ENCODE measurements at regions not wholly inside any gene's neighbourhood (a gene's known extent, or its start where the extent isn't known, plus 50 kb on each side); places are given as distances from the start of the nearest gene placed in this dataset.

- H3K14ac ChIP-seq (ENCODE audit: low read length), result no peak overlapping the region
- DNase-seq (ENCODE audit: low spot score), result no peak
- H2AFZ ChIP-seq (ENCODE audit: low read length), result no peak overlapping the region
- H4K8ac ChIP-seq (ENCODE audit: low read depth, low read length), result no peak overlapping the region
- H3K9me3 ChIP-seq (replicated peaks in 1 of 2; ENCODE audit: control insufficient read depth in 2 of 2, insufficient read depth in 1 of 2, low read depth in 1 of 2, low read length in 2 of 2), result no peaks in the 10 kb centered on the region
- no CpG with 5 or more reads among the region's 3 CpGs for WGBS, 2 donors (ENCODE audit: extremely low coverage in 2 of 2, insufficient read length in 2 of 2, insufficient replicate concordance in 1 of 2)
- H3K36me3 ChIP-seq (replicated peaks in 1 of 2; ENCODE audit: control insufficient read depth in 2 of 2, insufficient read depth in 2 of 2, low read length in 2 of 2), result no peaks in the 10 kb centered on the region
- no peak overlapping the region for H2BK12ac ChIP-seq (ENCODE audit: low read length)
- no peak overlapping the region for H3K4me3 ChIP-seq (ENCODE audit: low read length in 2 of 2)
- H2AK5ac ChIP-seq (ENCODE audit: low read depth, low read length), result no peak overlapping the region
- H4K91ac ChIP-seq (ENCODE audit: low read depth, low read length, poor library complexity), result no peak overlapping the region
- no peak overlapping the region for H3K9ac ChIP-seq (ENCODE audit: low read depth, low read length, poor library complexity)
- no peaks in the 10 kb centered on the region for H3K79me1 ChIP-seq (ENCODE audit: low read depth, low read length)
- no peak overlapping the region for H3K27ac ChIP-seq (replicated peaks; ENCODE audit: low read length)
- H3K4me2 ChIP-seq (ENCODE audit: insufficient read depth, low read length, poor library complexity, severe bottlenecking), result no peak overlapping the region
- H3K18ac ChIP-seq (ENCODE audit: low read length), result no peak overlapping the region
- no peaks in the 10 kb centered on the region for H3K4me1 ChIP-seq (ENCODE audit: control insufficient read depth in 2 of 2, insufficient read depth in 1 of 2, low read depth in 1 of 2, low read length in 2 of 2)
- no peak overlapping the region for H2BK120ac ChIP-seq (ENCODE audit: low read depth, low read length)
- H2BK15ac ChIP-seq (ENCODE audit: low read length), result no peak overlapping the region
- H3K4ac ChIP-seq (ENCODE audit: low read length), result no peak overlapping the region
- no peak overlapping the region for H3K23ac ChIP-seq (ENCODE audit: low read depth, low read length, poor library complexity)
- H3K27me3 ChIP-seq (ENCODE audit: control insufficient read depth in 3 of 3, insufficient read depth in 3 of 3, low read depth in 1 of 3, low read length in 3 of 3), result no peaks in the 10 kb centered on the region
- H2BK5ac ChIP-seq (ENCODE audit: low read length), result no peak overlapping the region
Observed at GRCh38 chr6:124877468-124877867, 84.8 kb upstream of the RNF217 start.

- Histone ChIP-seq H2BK15ac (ENCODE audit: low read length) (no peak overlapping the region), H3K4ac (ENCODE audit: low read length) (no peak overlapping the region), H2AFZ (ENCODE audit: low read length) (no peak overlapping the region), H3K18ac (ENCODE audit: low read length) (no peak overlapping the region), H3K27me3 (ENCODE audit: control insufficient read depth in 3 of 3, insufficient read depth in 3 of 3, low read depth in 1 of 3, low read length in 3 of 3) (no peaks in the 10 kb centered on the region), H3K79me1 (ENCODE audit: low read depth, low read length) (no peaks in the 10 kb centered on the region), H3K9me3 (replicated peaks in 1 of 2; ENCODE audit: control insufficient read depth in 2 of 2, insufficient read depth in 1 of 2, low read depth in 1 of 2, low read length in 2 of 2) (no peaks in the 10 kb centered on the region), H3K4me3 (ENCODE audit: low read length in 2 of 2) (no peak overlapping the region), H4K8ac (ENCODE audit: low read depth, low read length) (no peak overlapping the region), H2BK12ac (ENCODE audit: low read length) (no peak overlapping the region), H4K91ac (ENCODE audit: low read depth, low read length, poor library complexity) (no peak overlapping the region), H3K9ac (ENCODE audit: low read depth, low read length, poor library complexity) (no peak overlapping the region), H3K23ac (ENCODE audit: low read depth, low read length, poor library complexity) (no peak overlapping the region), H2AK5ac (ENCODE audit: low read depth, low read length) (no peak overlapping the region), H2BK120ac (ENCODE audit: low read depth, low read length) (no peak overlapping the region), H3K27ac (replicated peaks; ENCODE audit: low read length) (no peak overlapping the region), H3K14ac (ENCODE audit: low read length) (no peak overlapping the region), H3K36me3 (replicated peaks in 1 of 2; ENCODE audit: control insufficient read depth in 2 of 2, insufficient read depth in 2 of 2, low read length in 2 of 2) (no peaks in the 10 kb centered on the region), H3K4me1 (ENCODE audit: control insufficient read depth in 2 of 2, insufficient read depth in 1 of 2, low read depth in 1 of 2, low read length in 2 of 2) (no peaks in the 10 kb centered on the region), H2BK5ac (ENCODE audit: low read length) (no peak overlapping the region), H3K4me2 (ENCODE audit: insufficient read depth, low read length, poor library complexity, severe bottlenecking) (no peak overlapping the region)
- no peak for DNase-seq (ENCODE audit: low spot score)
- WGBS, 2 donors (ENCODE audit: extremely low coverage in 2 of 2, insufficient read length in 2 of 2, insufficient replicate concordance in 1 of 2), result no CpG with 5 or more reads among the region's 4 CpGs
Observed at GRCh38 chr6:124879110-124879991, 82.9 kb upstream of the RNF217 start.

- H4K8ac ChIP-seq (ENCODE audit: low read depth, low read length), result no peak overlapping the region
- H4K91ac ChIP-seq (ENCODE audit: low read depth, low read length, poor library complexity), result no peak overlapping the region
- H2AK5ac ChIP-seq (ENCODE audit: low read depth, low read length), result no peak overlapping the region
- H2BK12ac ChIP-seq (ENCODE audit: low read length), result no peak overlapping the region
- H2AFZ ChIP-seq (ENCODE audit: low read length), result no peak overlapping the region
- no peaks in the 10 kb centered on the region for H3K27me3 ChIP-seq (ENCODE audit: control insufficient read depth in 3 of 3, insufficient read depth in 3 of 3, low read depth in 1 of 3, low read length in 3 of 3)
- no peak overlapping the region for H2BK5ac ChIP-seq (ENCODE audit: low read length)
- H3K4me1 ChIP-seq (ENCODE audit: control insufficient read depth in 2 of 2, insufficient read depth in 1 of 2, low read depth in 1 of 2, low read length in 2 of 2), result no peaks in the 10 kb centered on the region
- H3K79me1 ChIP-seq (ENCODE audit: low read depth, low read length), result no peaks in the 10 kb centered on the region
- no peak overlapping the region for H3K9ac ChIP-seq (ENCODE audit: low read depth, low read length, poor library complexity)
- no peak overlapping the region for H3K14ac ChIP-seq (ENCODE audit: low read length)
- no peak overlapping the region for H2BK120ac ChIP-seq (ENCODE audit: low read depth, low read length)
- WGBS, 2 donors (ENCODE audit: extremely low coverage in 2 of 2, insufficient read length in 2 of 2, insufficient replicate concordance in 1 of 2), result no CpG with 5 or more reads among the region's 2 CpGs
- no peak for DNase-seq (ENCODE audit: low spot score)
- no peak overlapping the region for H3K18ac ChIP-seq (ENCODE audit: low read length)
- H3K36me3 ChIP-seq (replicated peaks in 1 of 2; ENCODE audit: control insufficient read depth in 2 of 2, insufficient read depth in 2 of 2, low read length in 2 of 2), result no peaks in the 10 kb centered on the region
- no peak overlapping the region for H3K4me3 ChIP-seq (ENCODE audit: low read length in 2 of 2)
- H3K27ac ChIP-seq (replicated peaks; ENCODE audit: low read length), result no peak overlapping the region
- H3K4me2 ChIP-seq (ENCODE audit: insufficient read depth, low read length, poor library complexity, severe bottlenecking), result no peak overlapping the region
- no peaks in the 10 kb centered on the region for H3K9me3 ChIP-seq (replicated peaks in 1 of 2; ENCODE audit: control insufficient read depth in 2 of 2, insufficient read depth in 1 of 2, low read depth in 1 of 2, low read length in 2 of 2)
- no peak overlapping the region for H2BK15ac ChIP-seq (ENCODE audit: low read length)
- no peak overlapping the region for H3K23ac ChIP-seq (ENCODE audit: low read depth, low read length, poor library complexity)
- H3K4ac ChIP-seq (ENCODE audit: low read length), result no peak overlapping the region
Observed at GRCh38 chr6:124879992-124880355, 82.3 kb upstream of the RNF217 start.

- H2AFZ ChIP-seq (ENCODE audit: low read length), result no peak overlapping the region
- H3K9me3 ChIP-seq (replicated peaks in 1 of 2; ENCODE audit: control insufficient read depth in 2 of 2, insufficient read depth in 1 of 2, low read depth in 1 of 2, low read length in 2 of 2), result no peaks in the 10 kb centered on the region
- no peak overlapping the region for H4K8ac ChIP-seq (ENCODE audit: low read depth, low read length)
- no peak overlapping the region for H3K14ac ChIP-seq (ENCODE audit: low read length)
- no peak overlapping the region for H2BK5ac ChIP-seq (ENCODE audit: low read length)
- no peak overlapping the region for H3K23ac ChIP-seq (ENCODE audit: low read depth, low read length, poor library complexity)
- no peak overlapping the region for H3K4me3 ChIP-seq (ENCODE audit: low read length in 2 of 2)
- DNase-seq (ENCODE audit: low spot score), result no peak
- no peak overlapping the region for H2AK5ac ChIP-seq (ENCODE audit: low read depth, low read length)
- H3K36me3 ChIP-seq (replicated peaks in 1 of 2; ENCODE audit: control insufficient read depth in 2 of 2, insufficient read depth in 2 of 2, low read length in 2 of 2), result no peaks in the 10 kb centered on the region
- H3K9ac ChIP-seq (ENCODE audit: low read depth, low read length, poor library complexity), result no peak overlapping the region
- no CpG with 5 or more reads among the region's 4 CpGs for WGBS, 2 donors (ENCODE audit: extremely low coverage in 2 of 2, insufficient read length in 2 of 2, insufficient replicate concordance in 1 of 2)
- no peak overlapping the region for H3K27ac ChIP-seq (replicated peaks; ENCODE audit: low read length)
- H2BK120ac ChIP-seq (ENCODE audit: low read depth, low read length), result no peak overlapping the region
- H3K18ac ChIP-seq (ENCODE audit: low read length), result no peak overlapping the region
- H3K79me1 ChIP-seq (ENCODE audit: low read depth, low read length), result no peaks in the 10 kb centered on the region
- H4K91ac ChIP-seq (ENCODE audit: low read depth, low read length, poor library complexity), result no peak overlapping the region
- H3K4me2 ChIP-seq (ENCODE audit: insufficient read depth, low read length, poor library complexity, severe bottlenecking), result no peak overlapping the region
- no peak overlapping the region for H2BK12ac ChIP-seq (ENCODE audit: low read length)
- H3K4ac ChIP-seq (ENCODE audit: low read length), result no peak overlapping the region
- H3K27me3 ChIP-seq (ENCODE audit: control insufficient read depth in 3 of 3, insufficient read depth in 3 of 3, low read depth in 1 of 3, low read length in 3 of 3), result no peaks in the 10 kb centered on the region
- no peak overlapping the region for H2BK15ac ChIP-seq (ENCODE audit: low read length)
- no peaks in the 10 kb centered on the region for H3K4me1 ChIP-seq (ENCODE audit: control insufficient read depth in 2 of 2, insufficient read depth in 1 of 2, low read depth in 1 of 2, low read length in 2 of 2)
Observed at GRCh38 chr6:124881898-124882578, 80.2 kb upstream of the RNF217 start.
